ENCODE measurements at regions not wholly inside any gene's neighbourhood (a gene's known extent, or its start where the extent isn't known, plus 50 kb on each side); places are given as distances from the start of the nearest gene placed in this dataset.
"Not testable (repeated sequence)": the region's sequence is repeated elsewhere in the genome, so short reads cannot be mapped to it uniquely, and the experiment has no call there.

- DNase-seq: no peak
Measured at GRCh38 chr2:13651684-13652131, 935.0 kb downstream of the TRIB2 start.

- DNase-seq: no peak
Measured at GRCh38 chr2:13652531-13653313, 936.0 kb downstream of the TRIB2 start.

GRCh38 chr2:13654416-13654815 is 937.7 kb downstream of the TRIB2 start:
- DNase-seq: no peak

- no peak for DNase-seq
Measured at GRCh38 chr2:13660231-13660630, 943.5 kb downstream of the TRIB2 start.

- DNase-seq: no peak
Measured at GRCh38 chr2:13662055-13662454, 945.3 kb downstream of the TRIB2 start.

GRCh38 chr2:13666582-13667414 is 950.1 kb downstream of the TRIB2 start:
- no peak for DNase-seq

- no peak for DNase-seq
Measured at GRCh38 chr2:13667415-13667757, 950.6 kb downstream of the TRIB2 start.

GRCh38 chr2:13669607-13670006 is 952.9 kb downstream of the TRIB2 start:
- DNase-seq: no peak

GRCh38 chr2:13673821-13674220 is 957.1 kb downstream of the TRIB2 start:
- not testable (repeated sequence) for DNase-seq

- DNase-seq: no peak
Measured at GRCh38 chr2:13676269-13676668, 956.2 kb upstream of the LRATD1 start.

GRCh38 chr2:13681936-13682335 is 950.6 kb upstream of the LRATD1 start:
- DNase-seq: no peak

GRCh38 chr2:13682540-13683272 is 949.8 kb upstream of the LRATD1 start:
- DNase-seq: no peak

- DNase-seq: no peak
Measured at GRCh38 chr2:13686262-13686661, 946.3 kb upstream of the LRATD1 start.

GRCh38 chr2:13694673-13695072 is 937.8 kb upstream of the LRATD1 start:
- DNase-seq: no peak

- DNase-seq: no peak
Measured at GRCh38 chr2:13696601-13697000, 935.9 kb upstream of the LRATD1 start.

- no peak for DNase-seq
Measured at GRCh38 chr2:13698847-13699246, 933.7 kb upstream of the LRATD1 start.

- not testable (repeated sequence) for DNase-seq
Measured at GRCh38 chr2:13699939-13700338, 932.6 kb upstream of the LRATD1 start.

GRCh38 chr2:13711154-13711553 is 921.4 kb upstream of the LRATD1 start:
- no peak for DNase-seq

- no peak for DNase-seq
Measured at GRCh38 chr2:13714466-13714865, 918.1 kb upstream of the LRATD1 start.

GRCh38 chr2:13725945-13726344 is 906.6 kb upstream of the LRATD1 start:
- DNase-seq: no peak

- no peak for DNase-seq
Measured at GRCh38 chr2:13745330-13745729, 887.2 kb upstream of the LRATD1 start.

- no peak for DNase-seq
Measured at GRCh38 chr2:13751955-13752354, 880.6 kb upstream of the LRATD1 start.

GRCh38 chr2:13758412-13758811 is 874.1 kb upstream of the LRATD1 start:
- no peak for DNase-seq

- no peak for DNase-seq
Measured at GRCh38 chr2:13768274-13768673, 864.2 kb upstream of the LRATD1 start.

Measured in SIG-M5 (cell line).